Endothelial cell (in vitro differentiated cells): ENCODE measurements at regions not wholly inside any gene's neighbourhood (a gene's known extent, or its start where the extent isn't known, plus 50 kb on each side); places are given as distances from the start of the nearest gene placed in this dataset.

Experiments
- DNase-seq: peaks from one replicate; pipeline ENCODE4 v3.0.0; 2021; ENCODE audit warnings: low spot score
- H3K27ac Mint-ChIP-seq: one replicate; pipeline ENCODE4 v1.8.0; 2021; ENCODE audit warnings: mixed read lengths, inconsistent platforms; ENCODE audit not compliant: unreplicated experiment
- H3K27me3 Mint-ChIP-seq: one replicate; pipeline ENCODE4 v1.8.0; 2021; ENCODE audit warnings: mild to moderate bottlenecking, moderate library complexity, mixed read lengths, inconsistent platforms; ENCODE audit not compliant: unreplicated experiment
- H3K36me3 Mint-ChIP-seq: one replicate; pipeline ENCODE4 v1.8.0; 2021; ENCODE audit warnings: mild to moderate bottlenecking, low read depth, mixed read lengths, inconsistent platforms; ENCODE audit not compliant: unreplicated experiment
- H3K4me1 Mint-ChIP-seq: one replicate; pipeline ENCODE4 v1.8.0; 2021; ENCODE audit warnings: mild to moderate bottlenecking, mixed read lengths, inconsistent platforms; ENCODE audit not compliant: unreplicated experiment
- H3K4me3 Mint-ChIP-seq: one replicate; pipeline ENCODE4 v1.8.0; 2021; ENCODE audit warnings: mild to moderate bottlenecking, mixed read lengths, inconsistent platforms; ENCODE audit not compliant: unreplicated experiment
- H3K9me3 Mint-ChIP-seq: one replicate; pipeline ENCODE4 v1.8.0; 2021; ENCODE audit warnings: mixed read lengths, inconsistent platforms; ENCODE audit not compliant: unreplicated experiment
- TF ChIP-seq, protein P1 (sequence below): fragments of 200-600 bp; sonication (generic); IDR thresholded peaks from one replicate; pipeline ENCODE4 v1.5.0; 2021; ENCODE audit warnings: antibody characterized with exemption; ENCODE audit not compliant: unreplicated experiment

DNA sequence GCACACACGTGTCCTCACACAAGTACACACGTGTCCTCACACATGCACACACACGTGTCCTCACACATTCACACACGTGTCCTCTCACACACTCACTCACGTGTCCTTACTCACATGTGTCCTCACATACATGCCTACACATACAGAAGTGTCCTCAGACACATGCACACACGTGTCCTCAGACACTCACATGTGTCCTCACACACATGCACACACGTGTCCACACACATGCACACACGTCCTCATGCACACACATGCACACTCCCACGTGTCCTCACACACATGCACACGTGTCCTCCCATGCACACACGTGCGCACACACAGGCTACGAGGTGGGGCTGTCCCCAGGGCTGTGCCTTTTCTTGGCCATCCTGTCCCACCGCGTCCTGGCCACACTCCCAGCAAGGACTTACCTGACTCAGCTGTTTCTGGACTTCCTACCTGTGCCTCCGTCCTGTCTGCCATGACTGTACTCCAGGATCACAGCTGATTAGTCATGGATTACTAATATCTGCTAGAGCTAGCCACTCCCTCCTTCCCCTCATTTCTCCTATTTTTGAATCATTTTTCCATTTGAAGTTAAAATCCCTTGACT, 990.2 kb downstream of the BRD1 start:
- peaks cover 6% of the 10 kb centered on the region for H3K27me3 Mint-ChIP-seq
- peaks cover 5% of the 10 kb centered on the region for H3K36me3 Mint-ChIP-seq
- H3K4me3 Mint-ChIP-seq = no peak overlapping the region
- H3K9me3 Mint-ChIP-seq = no peaks in the 10 kb centered on the region
- TF ChIP-seq, protein P1, sequence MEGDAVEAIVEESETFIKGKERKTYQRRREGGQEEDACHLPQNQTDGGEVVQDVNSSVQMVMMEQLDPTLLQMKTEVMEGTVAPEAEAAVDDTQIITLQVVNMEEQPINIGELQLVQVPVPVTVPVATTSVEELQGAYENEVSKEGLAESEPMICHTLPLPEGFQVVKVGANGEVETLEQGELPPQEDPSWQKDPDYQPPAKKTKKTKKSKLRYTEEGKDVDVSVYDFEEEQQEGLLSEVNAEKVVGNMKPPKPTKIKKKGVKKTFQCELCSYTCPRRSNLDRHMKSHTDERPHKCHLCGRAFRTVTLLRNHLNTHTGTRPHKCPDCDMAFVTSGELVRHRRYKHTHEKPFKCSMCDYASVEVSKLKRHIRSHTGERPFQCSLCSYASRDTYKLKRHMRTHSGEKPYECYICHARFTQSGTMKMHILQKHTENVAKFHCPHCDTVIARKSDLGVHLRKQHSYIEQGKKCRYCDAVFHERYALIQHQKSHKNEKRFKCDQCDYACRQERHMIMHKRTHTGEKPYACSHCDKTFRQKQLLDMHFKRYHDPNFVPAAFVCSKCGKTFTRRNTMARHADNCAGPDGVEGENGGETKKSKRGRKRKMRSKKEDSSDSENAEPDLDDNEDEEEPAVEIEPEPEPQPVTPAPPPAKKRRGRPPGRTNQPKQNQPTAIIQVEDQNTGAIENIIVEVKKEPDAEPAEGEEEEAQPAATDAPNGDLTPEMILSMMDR = no peak
- no peak for DNase-seq
- no peak overlapping the region for H3K27ac Mint-ChIP-seq
- peaks cover 2% of the 10 kb centered on the region for H3K4me1 Mint-ChIP-seq

DNA sequence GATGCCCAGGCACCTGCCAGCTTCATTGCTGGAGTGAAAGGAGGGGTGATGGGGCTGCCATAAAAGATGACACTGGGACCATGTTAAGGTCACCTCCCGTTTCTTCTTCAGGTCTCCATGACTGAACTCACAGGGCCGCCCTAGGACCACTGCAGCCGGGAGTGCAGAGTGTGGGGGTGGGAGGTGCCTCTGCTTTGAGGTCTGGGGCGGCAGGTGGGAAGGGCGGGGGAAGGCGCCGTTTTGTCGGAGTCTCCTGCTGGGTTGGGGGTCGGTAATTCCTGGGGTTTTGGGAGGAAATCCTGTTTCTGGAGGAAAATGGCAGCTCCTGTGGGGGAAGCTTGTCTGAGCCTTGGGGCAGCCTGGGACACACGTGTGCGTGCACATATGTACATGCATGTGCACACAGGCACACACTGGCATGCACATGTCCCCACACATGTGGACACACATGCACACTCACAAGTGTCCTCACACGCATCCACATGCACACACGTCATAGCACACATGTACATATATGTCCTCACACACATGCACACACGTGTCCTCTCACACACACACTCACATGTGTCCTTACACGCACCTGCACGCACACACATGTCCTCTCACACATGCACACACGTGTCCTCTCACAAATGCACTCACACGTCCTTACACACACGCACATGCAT, 990.9 kb downstream of the BRD1 start:
- H3K9me3 Mint-ChIP-seq = no peaks in the 10 kb centered on the region
- peaks cover 6% of the 10 kb centered on the region for H3K27me3 Mint-ChIP-seq
- H3K36me3 Mint-ChIP-seq = peaks cover 5% of the 10 kb centered on the region
- no peak for DNase-seq
- H3K4me1 Mint-ChIP-seq = peaks cover 2% of the 10 kb centered on the region
- TF ChIP-seq, protein P1 = no peak
- H3K4me3 Mint-ChIP-seq = no peak overlapping the region
- no peak overlapping the region for H3K27ac Mint-ChIP-seq

DNA sequence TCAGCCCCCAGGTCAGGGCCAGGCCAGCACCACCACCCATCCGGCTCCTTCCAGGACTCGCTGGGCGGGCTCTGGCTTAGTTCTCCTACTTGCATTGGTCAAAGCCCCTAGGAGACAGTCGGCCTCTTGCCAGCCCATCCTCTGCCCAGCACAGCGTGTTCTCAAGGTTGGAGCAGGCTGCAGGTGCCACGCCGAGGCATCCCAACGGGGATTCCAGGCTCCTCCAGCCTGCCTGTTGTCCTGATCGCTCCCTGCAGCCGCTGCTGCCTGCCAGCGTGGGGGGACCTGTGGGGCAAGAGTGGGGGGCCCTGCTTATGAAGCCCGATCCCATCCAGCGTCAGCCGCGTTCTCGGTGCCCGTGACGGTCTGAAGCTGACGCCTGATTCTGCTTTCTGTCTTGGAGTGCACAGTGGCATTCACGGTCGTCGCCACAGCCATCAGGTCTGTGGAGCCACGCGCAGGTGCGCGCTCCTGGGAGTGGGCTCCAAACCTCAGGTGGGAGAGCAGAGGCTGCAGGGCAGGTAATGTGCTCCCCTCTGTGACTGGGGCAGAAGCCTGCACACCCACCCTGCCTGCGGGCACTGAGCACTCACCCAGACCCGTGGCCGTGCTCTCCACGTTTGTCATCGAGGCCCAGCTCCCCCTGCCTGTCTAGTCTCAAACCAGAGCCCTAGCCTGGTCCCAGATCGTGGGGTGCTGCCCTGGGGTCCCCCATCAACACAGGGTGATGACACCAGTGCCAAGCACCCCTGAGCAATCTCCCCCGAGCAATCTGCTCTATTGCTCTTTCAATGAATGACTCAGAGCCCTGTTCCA, 991.6 kb downstream of the BRD1 start:
- H3K27me3 Mint-ChIP-seq = peaks cover 6% of the 10 kb centered on the region
- DNase-seq = no peak
- TF ChIP-seq, protein P1 = no peak
- H3K4me1 Mint-ChIP-seq = no peaks in the 10 kb centered on the region
- H3K9me3 Mint-ChIP-seq = no peaks in the 10 kb centered on the region
- no peak overlapping the region for H3K27ac Mint-ChIP-seq
- no peak overlapping the region for H3K4me3 Mint-ChIP-seq
- peaks cover 5% of the 10 kb centered on the region for H3K36me3 Mint-ChIP-seq

DNA sequence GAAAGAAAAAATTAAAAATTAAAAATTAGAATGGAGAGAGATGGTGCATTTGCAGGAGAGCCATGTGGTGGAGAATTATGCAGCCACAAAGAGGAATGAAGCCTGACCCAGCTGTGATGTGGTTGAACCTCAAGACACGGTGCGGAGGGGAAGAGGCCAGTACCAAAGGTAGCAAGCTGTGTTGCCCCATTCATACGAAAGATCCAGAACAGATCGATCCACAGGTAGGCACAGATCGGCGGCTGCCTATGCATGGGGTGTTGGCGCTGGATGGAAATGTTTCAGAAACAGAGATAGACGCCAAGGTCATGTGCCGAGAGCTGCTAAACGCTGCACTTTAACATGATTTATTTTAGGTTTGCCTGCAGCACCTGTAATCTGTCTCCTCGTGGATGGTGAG, 992.3 kb downstream of the BRD1 start:
- TF ChIP-seq, protein P1 = no peak
- Mint-ChIP-seq H3K36me3 (peaks cover 5% of the 10 kb centered on the region), H3K4me1 (no peaks in the 10 kb centered on the region), H3K4me3 (no peak overlapping the region), H3K9me3 (no peaks in the 10 kb centered on the region), H3K27me3 (peaks cover 6% of the 10 kb centered on the region), H3K27ac (no peak overlapping the region)
- DNase-seq = no peak

DNA sequence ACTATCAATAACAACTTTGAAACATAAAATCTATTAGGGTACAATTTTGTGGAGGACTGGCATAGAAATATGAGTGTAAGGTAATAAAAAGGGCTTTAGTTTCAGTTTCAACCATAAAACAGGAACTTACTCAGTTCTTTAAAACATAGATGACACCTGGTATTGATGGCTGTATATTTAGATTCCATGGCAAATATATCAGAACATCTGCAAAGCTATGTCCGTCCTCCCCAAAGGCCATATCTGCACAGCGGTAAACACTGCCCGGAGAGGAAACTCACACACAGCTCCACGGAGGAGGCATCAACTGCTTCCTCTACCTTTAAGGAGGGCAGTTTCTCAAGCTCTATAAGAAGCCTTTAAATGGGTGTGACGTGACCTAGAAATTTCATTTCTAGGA, 993.3 kb downstream of the BRD1 start:
- TF ChIP-seq, protein P1 = no peak
- no peak for DNase-seq
- Mint-ChIP-seq H3K27ac (no peak overlapping the region), H3K4me1 (no peaks in the 10 kb centered on the region), H3K36me3 (peaks cover 5% of the 10 kb centered on the region), H3K9me3 (no peaks in the 10 kb centered on the region), H3K4me3 (no peak overlapping the region), H3K27me3 (peaks cover 6% of the 10 kb centered on the region)
